Nephron (organoid): ENCODE measurements at regions not wholly inside any gene's neighbourhood (a gene's known extent, or its start where the extent isn't known, plus 50 kb on each side); places are given as distances from the start of the nearest gene placed in this dataset.

Experiments
- H3K27ac Mint-ChIP-seq, 3 experiments: 2 replicates each; pipeline ENCODE4 v1.8.0; 2020; ENCODE audit warnings: mixed read lengths in 3 of 3, mild to moderate bottlenecking in 2 of 3, moderate library complexity in 1 of 3
- H3K27me3 Mint-ChIP-seq: 2 replicates; pipeline ENCODE4 v1.8.0; 2021; ENCODE audit warnings: low read depth, mild to moderate bottlenecking, moderate library complexity, mixed read lengths
- H3K36me3 Mint-ChIP-seq: 2 replicates; pipeline ENCODE4 v1.8.0; 2020; ENCODE audit warnings: low read depth, mixed read lengths
- H3K4me1 Mint-ChIP-seq: 2 replicates; pipeline ENCODE4 v1.8.0; 2020; ENCODE audit warnings: mixed read lengths
- H3K4me3 Mint-ChIP-seq, 3 experiments: 2 replicates each; pipeline ENCODE4 v1.8.0; 2020; ENCODE audit warnings: mild to moderate bottlenecking in 3 of 3, mixed read lengths in 3 of 3, moderate library complexity in 2 of 3
- H3K9me3 Mint-ChIP-seq: 2 replicates; pipeline ENCODE4 v1.8.0; 2020; ENCODE audit warnings: mixed read lengths
- CTCF ChIP-seq, 3 experiments: fragments of 200-600 bp; sonication (generic); IDR thresholded peaks; one replicate each; pipeline ENCODE4 v1.5.0; 2021; ENCODE audit warnings: antibody characterized with exemption in 3 of 3; ENCODE audit not compliant: unreplicated experiment in 3 of 3

DNA sequence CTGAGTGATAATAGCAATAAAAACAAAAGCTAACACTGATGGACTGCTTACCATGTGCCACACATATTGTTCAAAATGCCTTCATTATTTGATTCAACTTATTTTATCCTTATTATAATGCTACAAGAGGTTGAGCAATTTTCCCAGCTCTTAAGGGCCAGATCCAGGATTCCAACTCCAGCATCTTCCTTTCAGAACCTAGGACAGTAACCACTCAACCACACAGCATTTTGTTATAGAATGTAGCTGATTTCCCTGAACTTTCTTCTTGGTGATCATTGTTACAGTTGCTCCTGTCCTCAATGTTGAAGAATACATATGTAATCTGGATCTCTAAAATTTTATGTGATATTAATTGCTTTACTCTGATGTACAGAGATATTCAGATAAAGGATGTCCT is 341.7 kb downstream of the PIK3C3 start:
- no peak overlapping the region for H3K4me3 Mint-ChIP-seq
- no peak overlapping the region for H3K27ac Mint-ChIP-seq
- H3K4me1 Mint-ChIP-seq, result peaks cover 9% of the 10 kb centered on the region
- no peaks in the 10 kb centered on the region for H3K27me3 Mint-ChIP-seq
- H3K9me3 Mint-ChIP-seq, result no peaks in the 10 kb centered on the region
- no peaks in the 10 kb centered on the region for H3K36me3 Mint-ChIP-seq
- no peak for TF ChIP-seq CTCF (IDR thresholded peaks at IDR 0.05; ENCODE audit: unreplicated experiment in 3 of 3)

DNA sequence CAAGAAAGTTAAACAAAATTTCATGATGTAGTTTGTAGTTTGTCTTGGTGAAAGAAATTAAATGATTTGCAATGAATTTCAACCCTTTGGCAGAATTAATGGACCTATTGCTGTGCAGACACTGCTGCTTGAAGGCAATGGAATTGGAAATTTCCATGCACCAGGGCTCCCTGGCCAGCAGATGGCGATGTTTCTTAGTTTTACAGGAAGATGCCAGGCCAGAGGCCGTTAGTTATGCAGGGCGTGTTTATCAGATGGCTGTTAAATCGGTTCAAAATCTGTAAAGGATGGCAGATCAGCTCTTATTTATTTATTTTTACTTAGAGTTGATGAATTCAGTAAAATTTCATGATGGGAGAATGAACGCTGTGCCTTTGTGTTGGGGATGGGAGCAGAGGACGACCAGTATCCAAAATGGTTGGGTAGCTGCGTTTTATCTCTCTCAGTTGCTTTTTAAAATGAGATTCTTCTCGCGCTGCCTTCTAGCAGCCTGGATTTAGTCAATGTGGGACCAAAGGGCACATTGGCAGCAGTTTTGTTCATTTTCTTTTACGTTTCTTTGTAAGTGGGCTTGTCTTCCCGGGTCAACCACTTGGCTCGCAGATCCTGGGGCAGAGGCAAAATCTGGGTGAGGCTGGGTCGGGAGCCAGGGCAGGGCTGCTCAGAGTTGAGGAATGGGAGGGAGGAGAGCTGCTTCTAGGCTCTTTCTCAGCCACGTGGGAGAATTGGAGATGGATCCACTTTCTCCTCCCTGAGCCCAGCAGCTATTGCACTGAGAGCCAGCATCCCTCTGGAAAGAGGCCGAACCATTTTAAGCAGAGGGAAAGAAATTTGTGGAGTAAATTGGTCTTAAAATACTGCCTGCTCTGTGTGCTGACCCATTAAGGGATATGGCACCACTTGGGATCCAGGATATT is 344.0 kb downstream of the PIK3C3 start:
- peaks cover 9% of the 10 kb centered on the region for H3K4me1 Mint-ChIP-seq
- no peaks in the 10 kb centered on the region for H3K36me3 Mint-ChIP-seq
- no peaks in the 10 kb centered on the region for H3K9me3 Mint-ChIP-seq
- peak overlapping the region; percentile 76 to 93 (median 84) for H3K27ac Mint-ChIP-seq
- TF ChIP-seq CTCF (IDR thresholded peaks at IDR 0.05; ENCODE audit: unreplicated experiment in 3 of 3), result peak; percentile 93 to 97 (median 94)
- H3K27me3 Mint-ChIP-seq, result no peaks in the 10 kb centered on the region
- H3K4me3 Mint-ChIP-seq, result peak overlapping the region; percentile 16 to 73 (median 54)

GRCh38 chr18:42305869-42306593 is 351.0 kb downstream of the PIK3C3 start:
- Mint-ChIP-seq H3K36me3 (no peaks in the 10 kb centered on the region), H3K4me3 (no peak overlapping the region), H3K27me3 (no peaks in the 10 kb centered on the region), H3K4me1 (peaks cover 4% of the 10 kb centered on the region), H3K27ac (no peak overlapping the region), H3K9me3 (peaks cover 7% of the 10 kb centered on the region)
- no peak for TF ChIP-seq CTCF (IDR thresholded peaks at IDR 0.05; ENCODE audit: unreplicated experiment in 3 of 3)

DNA sequence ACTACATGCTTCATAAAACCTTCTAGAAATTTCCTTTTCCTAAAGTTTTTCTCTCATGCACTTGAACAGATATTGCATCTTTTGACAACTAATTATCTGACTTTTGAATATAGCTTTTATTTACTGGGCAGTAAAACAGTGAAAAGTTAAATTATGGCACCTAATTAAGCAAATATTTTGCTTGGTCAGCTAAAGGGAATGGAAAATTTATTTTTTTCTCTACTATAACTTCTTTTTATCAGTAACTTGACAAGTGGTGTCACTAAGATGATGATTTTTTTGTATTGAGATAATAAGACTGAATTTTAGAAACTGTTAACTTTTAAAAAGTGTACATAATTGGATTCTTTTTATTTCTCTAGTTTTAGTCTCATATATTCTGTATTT is 351.6 kb downstream of the PIK3C3 start:
- no peak for TF ChIP-seq CTCF (IDR thresholded peaks at IDR 0.05; ENCODE audit: unreplicated experiment in 3 of 3)
- Mint-ChIP-seq H3K27me3 (no peaks in the 10 kb centered on the region), H3K27ac (no peak overlapping the region), H3K4me1 (peaks cover 4% of the 10 kb centered on the region), H3K36me3 (no peaks in the 10 kb centered on the region), H3K9me3 (peaks cover 7% of the 10 kb centered on the region), H3K4me3 (no peak overlapping the region)

GRCh38 chr18:42310956-42311355 is 355.9 kb downstream of the PIK3C3 start:
- Mint-ChIP-seq H3K9me3 (peaks cover 7% of the 10 kb centered on the region), H3K27ac (no peak overlapping the region), H3K36me3 (no peaks in the 10 kb centered on the region), H3K27me3 (no peaks in the 10 kb centered on the region), H3K4me3 (no peak overlapping the region), H3K4me1 (no peaks in the 10 kb centered on the region)
- no peak for TF ChIP-seq CTCF (IDR thresholded peaks at IDR 0.05; ENCODE audit: unreplicated experiment in 3 of 3)
